ENCODE measurements at regions not wholly inside any gene's neighbourhood (a gene's known extent, or its start where the extent isn't known, plus 50 kb on each side); places are given as distances from the start of the nearest gene placed in this dataset.

DNA sequence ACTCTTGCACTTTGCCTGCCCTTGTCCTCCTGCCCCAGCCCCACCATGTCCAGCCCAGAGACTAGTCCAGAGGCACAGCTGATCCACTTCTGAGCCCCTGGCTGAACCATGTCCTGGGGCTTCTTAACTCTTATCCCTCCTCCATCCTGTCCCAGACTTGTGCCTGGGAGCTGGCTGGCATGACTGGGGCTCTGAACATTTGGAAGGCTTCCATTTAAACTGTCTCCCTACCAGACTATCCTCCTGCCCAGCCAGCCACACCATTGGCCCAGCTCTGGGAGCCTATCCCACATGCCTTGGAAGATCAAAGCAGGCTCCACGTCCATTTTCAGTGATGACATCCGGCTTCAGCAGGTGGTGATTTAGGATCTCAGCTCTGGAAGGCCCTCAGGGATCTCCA lies 57.4 kb downstream of the FAM241B start:
- H3K4me2 ChIP-seq (ENCODE audit: insufficient read depth, insufficient read length, low read length): no peak overlapping the region
- H3K27me3 ChIP-seq (ENCODE audit: insufficient read depth, low read length): no peaks in the 10 kb centered on the region
- H3K9me3 Mint-ChIP-seq: no peaks in the 10 kb centered on the region; a peak in 1 of 5 replicates
- no peaks in the 10 kb centered on the region for H3K79me1 ChIP-seq (ENCODE audit: insufficient read depth, low read depth, low read length, poor library complexity, severe bottlenecking)
- no peak overlapping the region for H4K91ac ChIP-seq (ENCODE audit: insufficient read length, low read depth, low read length)
- no peak for DNase-seq
- H2BK20ac ChIP-seq (ENCODE audit: low read depth, low read length, poor library complexity, severe bottlenecking): no peak overlapping the region
- H3K9me3 ChIP-seq (ENCODE audit: control insufficient read depth, low read depth, low read length): no peaks in the 10 kb centered on the region
- no peaks in the 10 kb centered on the region for H4K20me1 ChIP-seq (ENCODE audit: control insufficient read depth, insufficient read depth, insufficient read length)
- no peak overlapping the region; a peak in 1 of 5 replicates for H3K4me3 Mint-ChIP-seq
- H3K14ac ChIP-seq (ENCODE audit: insufficient read depth, low read length): no peak overlapping the region
- H3K4me1 ChIP-seq (ENCODE audit: insufficient read depth, low read length): peaks cover 3% of the 10 kb centered on the region; the same call in 1 of the 2 replicates
- H2BK15ac ChIP-seq (ENCODE audit: low read depth, low read length): no peak overlapping the region
- H4K8ac ChIP-seq (replicated peaks; ENCODE audit: insufficient read length, low read depth, low read length): no peak overlapping the region
- H3K27me3 Mint-ChIP-seq (ENCODE audit: low read depth): peaks cover 14% of the 10 kb centered on the region
- no peaks in the 10 kb centered on the region for H3K36me3 Mint-ChIP-seq (ENCODE audit: insufficient read depth in 1 of 3, low read depth in 3 of 3)
- H3K4ac ChIP-seq (ENCODE audit: low read depth, low read length): no peak overlapping the region
- H2AFZ ChIP-seq (ENCODE audit: low read length): no peak overlapping the region
- H3K9ac ChIP-seq (ENCODE audit: extremely low read depth, insufficient read length, low read length): no peak overlapping the region
- no peak overlapping the region for H3K56ac ChIP-seq (ENCODE audit: insufficient read length, low read depth, low read length)
- H3K27ac ChIP-seq (ENCODE audit: insufficient read length, low read depth, low read length): no peak overlapping the region
- no CpG with 5 or more reads among the region's 2 CpGs for WGBS (ENCODE audit: extremely low coverage, insufficient read length, low lambda C conversion rate)
- no peak overlapping the region for H2BK120ac ChIP-seq (ENCODE audit: low read depth, low read length, poor library complexity, severe bottlenecking)
- H4K5ac ChIP-seq (ENCODE audit: insufficient read length, low read depth, low read length): no peak overlapping the region
- H3K27ac Mint-ChIP-seq: peak overlapping the region in 1 of 3 experiments; percentile 84; a peak in 1 of 7 replicates
- no peaks in the 10 kb centered on the region for H3K23me2 ChIP-seq (ENCODE audit: insufficient read length, low read depth, low read length, poor library complexity, severe bottlenecking)
- no peak overlapping the region for H3K23ac ChIP-seq (ENCODE audit: insufficient read length, low read depth, low read length)
- H2BK5ac ChIP-seq (ENCODE audit: insufficient read length, low read length): no peak overlapping the region
- no peak overlapping the region for H3K18ac ChIP-seq (ENCODE audit: insufficient read length, low read depth, low read length)
- no peak overlapping the region for H3T11ph ChIP-seq (ENCODE audit: low read length)
- no peak overlapping the region for H2BK12ac ChIP-seq (ENCODE audit: insufficient read length, low read depth, low read length)
- H2AK5ac ChIP-seq (ENCODE audit: insufficient read length, low read length): no peak overlapping the region
- TF ChIP-seq, protein P1, sequence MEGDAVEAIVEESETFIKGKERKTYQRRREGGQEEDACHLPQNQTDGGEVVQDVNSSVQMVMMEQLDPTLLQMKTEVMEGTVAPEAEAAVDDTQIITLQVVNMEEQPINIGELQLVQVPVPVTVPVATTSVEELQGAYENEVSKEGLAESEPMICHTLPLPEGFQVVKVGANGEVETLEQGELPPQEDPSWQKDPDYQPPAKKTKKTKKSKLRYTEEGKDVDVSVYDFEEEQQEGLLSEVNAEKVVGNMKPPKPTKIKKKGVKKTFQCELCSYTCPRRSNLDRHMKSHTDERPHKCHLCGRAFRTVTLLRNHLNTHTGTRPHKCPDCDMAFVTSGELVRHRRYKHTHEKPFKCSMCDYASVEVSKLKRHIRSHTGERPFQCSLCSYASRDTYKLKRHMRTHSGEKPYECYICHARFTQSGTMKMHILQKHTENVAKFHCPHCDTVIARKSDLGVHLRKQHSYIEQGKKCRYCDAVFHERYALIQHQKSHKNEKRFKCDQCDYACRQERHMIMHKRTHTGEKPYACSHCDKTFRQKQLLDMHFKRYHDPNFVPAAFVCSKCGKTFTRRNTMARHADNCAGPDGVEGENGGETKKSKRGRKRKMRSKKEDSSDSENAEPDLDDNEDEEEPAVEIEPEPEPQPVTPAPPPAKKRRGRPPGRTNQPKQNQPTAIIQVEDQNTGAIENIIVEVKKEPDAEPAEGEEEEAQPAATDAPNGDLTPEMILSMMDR (conservative IDR thresholded peaks at IDR 0.05): no peak
- peaks cover 15 to 21% of the 10 kb centered on the region in 2 experiments for H3K4me1 Mint-ChIP-seq
- no peaks in the 10 kb centered on the region for H3K79me2 ChIP-seq (ENCODE audit: insufficient read depth, low read length)

Data from H9 (cell line).